Stimulated activated CD4-positive, alpha-beta T cell treated with anti-CD3 and anti-CD28 coated beads, Interleukin-12 subunit alpha, Interleukin-12 subunit beta, amount 100 ng/mL, for 24 hours (primary cell): ENCODE measurements at regions not wholly inside any gene's neighbourhood (a gene's known extent, or its start where the extent isn't known, plus 50 kb on each side); places are given as distances from the start of the nearest gene placed in this dataset.
"Not testable (repeated sequence)": the region's sequence is repeated elsewhere in the genome, so short reads cannot be mapped to it uniquely, and the experiment has no call there.

Experiments used
- DNase-seq, 2 experiments: peaks; one replicate each; pipeline ENCODE4 v3.0.0-alpha.2; 2020; ENCODE audit warnings: low read depth in 2 of 2

DNA sequence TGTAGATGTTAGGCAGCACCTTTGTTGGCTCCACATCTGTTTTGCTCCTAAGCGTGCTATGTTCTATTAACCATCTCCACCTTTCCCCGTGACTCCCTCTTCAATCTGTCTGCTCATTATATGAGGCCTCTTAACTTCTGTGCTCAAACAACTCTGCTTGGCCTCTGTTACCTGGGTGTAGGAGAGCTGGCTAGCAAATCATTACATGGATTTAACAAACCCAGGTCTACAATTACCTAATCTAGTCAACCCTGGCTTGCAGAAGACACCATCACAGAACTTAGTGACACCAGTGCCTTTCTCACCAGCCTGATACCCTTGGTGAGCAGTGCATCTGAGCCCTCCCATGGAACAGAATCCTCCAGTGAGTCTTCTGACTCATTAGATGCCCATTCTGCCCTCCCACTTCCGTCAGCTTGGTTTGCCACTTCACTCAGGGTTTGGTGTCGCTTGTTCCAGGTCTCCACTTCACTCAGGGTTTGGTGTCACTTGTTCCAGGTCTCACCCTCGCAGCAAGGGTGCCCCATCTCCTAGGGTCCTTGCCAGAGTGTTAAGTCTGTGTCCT, 92.0 kb upstream of the KIF26B start:
- DNase-seq: no peak

- not testable (repeated sequence) for DNase-seq
These were observed 93.0 kb upstream of the KIF26B start for GRCh38 chr1:245061808-245062207.

GRCh38 chr1:245060684-245061374, 94.0 kb upstream of the KIF26B start:
- no peak for DNase-seq

DNA sequence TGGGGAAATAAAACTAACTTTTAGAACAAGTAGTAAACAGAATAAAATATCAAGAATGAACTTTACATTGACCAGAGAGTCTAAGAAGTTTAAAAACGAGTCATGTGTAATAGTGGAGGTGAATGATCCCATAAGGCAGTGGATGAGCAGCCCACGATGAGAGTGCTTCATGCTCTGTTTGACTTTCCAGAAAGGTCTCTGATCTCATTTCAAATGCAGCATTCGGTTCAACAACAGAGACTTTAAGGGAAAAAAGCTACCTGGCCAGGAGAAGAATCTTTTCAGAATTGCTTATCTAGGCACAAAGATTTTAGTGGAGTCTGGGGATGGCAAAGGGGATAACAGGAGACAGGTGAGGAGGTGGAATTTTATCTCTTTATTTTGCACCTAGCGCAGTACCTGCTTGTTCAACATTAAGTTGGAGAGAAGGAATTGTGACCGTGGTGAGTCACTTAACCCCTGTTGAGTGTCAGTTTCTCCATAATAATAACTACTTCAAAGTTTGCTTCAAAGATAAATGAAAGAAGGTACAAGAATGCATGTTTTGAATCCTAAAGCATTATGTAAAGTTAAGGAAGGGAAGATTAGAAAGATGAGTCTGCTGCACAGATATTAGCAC, 94.9 kb upstream of the KIF26B start:
- no peak for DNase-seq

- DNase-seq: no peak
These were observed 95.9 kb upstream of the KIF26B start for GRCh38 chr1:245058882-245059281.

DNA sequence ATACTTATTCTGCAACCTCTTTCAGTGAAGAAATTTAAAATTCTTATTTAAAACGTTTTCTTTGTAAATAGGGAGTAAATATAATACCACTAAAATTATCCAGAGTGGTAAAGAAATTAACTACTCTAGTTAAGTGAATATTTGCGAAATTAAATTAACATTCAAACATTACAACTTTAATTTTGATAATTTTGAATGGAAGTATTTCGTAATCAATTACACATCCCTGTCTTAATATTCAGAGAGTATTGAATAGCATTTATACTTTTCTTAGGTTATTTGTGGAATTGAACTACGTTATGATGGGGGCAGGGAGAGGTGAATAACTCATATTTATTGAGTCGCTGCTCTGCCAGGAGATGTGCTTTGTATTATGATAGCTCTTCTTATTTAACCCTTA, 96.3 kb upstream of the KIF26B start:
- no peak for DNase-seq

GRCh38 chr1:245056913-245057312, 97.9 kb upstream of the KIF26B start:
- DNase-seq: no peak

DNA sequence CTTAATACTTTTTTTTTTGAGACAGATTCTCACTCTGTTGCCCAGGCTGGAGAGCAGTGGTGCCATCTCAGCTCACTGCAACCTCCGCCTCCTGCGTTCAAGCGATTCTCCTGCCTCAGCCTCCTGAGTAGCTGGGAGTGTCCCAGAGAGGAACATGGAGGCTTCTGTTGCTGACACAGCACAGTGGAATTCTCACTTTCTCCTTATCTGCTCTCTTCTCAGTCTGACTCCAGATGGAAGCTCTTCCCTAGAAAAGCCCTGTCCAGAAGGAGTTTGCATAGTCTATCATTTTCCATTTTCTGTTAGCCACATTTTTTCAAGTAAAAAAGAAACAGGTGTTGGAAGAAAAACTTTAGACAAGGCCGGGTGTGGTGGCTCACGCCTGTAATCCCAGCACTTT, 98.5 kb upstream of the KIF26B start:
- not testable (repeated sequence) for DNase-seq

GRCh38 chr1:245055752-245056151, 99.0 kb upstream of the KIF26B start:
- no peak for DNase-seq

- no peak for DNase-seq
These were observed 100.1 kb upstream of the KIF26B start for GRCh38 chr1:245054507-245055270.

DNA sequence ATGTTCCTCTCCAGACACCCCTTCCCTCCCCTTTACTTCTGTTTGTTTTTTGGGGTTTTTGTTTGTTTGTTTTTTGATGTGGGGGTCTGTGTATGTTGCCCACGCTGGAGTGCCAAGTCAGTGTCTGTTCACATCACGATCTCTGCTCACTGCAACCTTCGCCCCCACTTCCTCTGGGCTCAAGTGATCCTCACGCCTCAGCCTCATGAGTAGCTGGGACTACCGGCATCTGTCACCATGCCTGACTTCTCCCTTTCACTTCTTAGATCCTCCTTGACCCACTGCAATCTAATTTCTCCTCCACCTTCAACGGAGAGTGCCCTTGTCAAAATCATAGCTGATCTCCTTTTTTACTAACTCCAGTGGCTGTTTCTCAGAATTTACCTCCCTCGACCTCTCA, 100.7 kb upstream of the KIF26B start:
- no peak for DNase-seq

DNA sequence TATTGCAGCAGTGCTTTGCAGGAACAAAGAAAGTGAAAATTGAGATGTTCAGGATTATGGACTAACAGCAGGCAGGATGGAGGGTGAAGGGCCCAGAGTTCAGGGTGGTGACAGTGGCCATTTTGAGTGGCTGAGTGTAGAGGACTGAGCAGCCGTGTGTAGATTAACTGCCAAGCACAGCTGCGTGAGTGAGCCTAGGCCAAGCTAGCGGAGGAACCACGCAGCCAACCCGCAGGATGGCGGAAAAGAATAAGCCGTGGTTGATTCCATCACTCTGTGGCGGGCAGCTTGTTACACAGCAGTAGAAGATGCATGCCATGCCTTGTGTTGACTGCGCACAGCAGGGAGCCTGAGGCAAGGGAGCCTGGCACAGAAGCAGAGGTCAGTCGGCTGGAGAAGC, 102.5 kb upstream of the KIF26B start:
- DNase-seq: no peak

GRCh38 chr1:245051349-245052221, 103.2 kb upstream of the KIF26B start:
- DNase-seq: peak in 1 of 2 experiments; percentile 5

DNA sequence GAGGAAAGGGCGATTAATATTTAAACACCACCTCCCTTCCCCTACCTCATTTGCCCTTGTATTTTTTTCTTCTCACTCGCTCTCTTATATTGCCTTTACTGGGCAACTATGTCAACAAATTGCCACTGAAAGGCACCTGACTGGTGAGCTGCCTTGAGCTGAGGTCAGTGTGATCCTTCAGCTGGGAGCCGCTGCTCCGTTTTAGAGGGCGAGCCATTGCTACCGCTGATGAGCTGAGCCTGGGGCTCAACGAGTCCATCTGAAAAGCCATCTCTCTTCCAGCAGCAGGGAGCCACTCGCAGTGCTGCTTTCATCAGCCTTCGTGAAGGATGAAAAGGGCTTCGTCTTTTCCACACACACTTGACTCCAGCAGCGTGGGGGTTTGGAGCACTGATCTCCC, 108.0 kb upstream of the KIF26B start:
- no peak for DNase-seq

GRCh38 chr1:245046315-245046714, 108.5 kb upstream of the KIF26B start:
- no peak for DNase-seq

DNA sequence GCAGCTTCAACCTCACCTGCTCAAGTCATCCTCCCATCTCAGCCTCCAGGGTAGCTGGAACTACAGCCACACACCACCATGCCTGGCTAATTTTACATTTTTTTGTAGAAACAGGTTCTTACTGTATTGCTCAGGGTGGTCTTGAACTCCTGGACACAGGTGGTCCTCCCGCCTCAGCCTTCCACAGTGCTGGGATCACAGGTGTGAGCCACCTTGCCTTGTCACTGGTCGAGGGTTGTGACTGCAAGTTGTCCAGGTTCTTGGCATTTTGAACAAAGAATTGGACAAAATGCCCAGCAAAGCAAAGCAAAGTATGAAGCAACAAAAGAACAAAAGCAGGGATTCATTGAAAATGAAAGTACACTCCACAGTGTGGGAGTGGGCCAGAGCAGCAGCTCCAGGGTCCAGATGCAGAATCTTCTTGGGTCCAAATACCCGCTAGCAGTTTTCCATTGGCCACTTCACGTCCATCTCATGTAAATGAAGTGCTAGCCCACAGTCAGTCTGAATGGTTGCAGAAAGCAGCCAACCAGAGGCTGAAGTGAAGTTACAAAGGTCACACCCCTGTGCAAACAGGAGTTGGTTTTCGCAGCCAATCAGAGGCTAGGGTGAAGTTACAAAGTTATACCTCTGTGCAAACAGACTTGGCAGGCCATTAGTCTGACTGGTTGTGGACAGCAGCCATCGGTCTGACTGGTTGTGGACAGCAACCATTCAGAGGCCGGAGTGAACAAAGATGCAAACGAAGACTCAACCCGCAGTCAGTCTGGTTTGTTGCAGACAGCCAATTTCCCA, 109.5 kb upstream of the KIF26B start:
- no peak for DNase-seq

DNA sequence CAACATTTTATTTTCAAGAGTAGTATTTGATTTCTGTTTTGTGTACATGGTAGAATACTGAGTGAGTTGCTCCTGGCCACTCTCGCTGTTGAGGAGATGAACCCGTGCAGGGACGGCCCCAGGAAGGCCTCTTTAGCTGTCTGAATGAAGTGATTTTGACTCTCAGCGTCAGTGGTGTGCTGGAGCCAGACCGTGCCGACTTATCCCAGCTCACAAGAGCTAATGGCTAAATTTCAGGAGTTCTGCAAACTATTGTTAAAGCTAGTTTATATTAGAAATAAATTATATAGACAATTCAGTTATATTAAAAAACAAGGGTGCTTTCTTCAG, 111.2 kb upstream of the KIF26B start:
- DNase-seq: no peak

- DNase-seq: no peak
These were observed 113.6 kb upstream of the KIF26B start for GRCh38 chr1:245041058-245041698.

- no peak for DNase-seq
These were observed 115.6 kb upstream of the KIF26B start for GRCh38 chr1:245039196-245039595.

DNA sequence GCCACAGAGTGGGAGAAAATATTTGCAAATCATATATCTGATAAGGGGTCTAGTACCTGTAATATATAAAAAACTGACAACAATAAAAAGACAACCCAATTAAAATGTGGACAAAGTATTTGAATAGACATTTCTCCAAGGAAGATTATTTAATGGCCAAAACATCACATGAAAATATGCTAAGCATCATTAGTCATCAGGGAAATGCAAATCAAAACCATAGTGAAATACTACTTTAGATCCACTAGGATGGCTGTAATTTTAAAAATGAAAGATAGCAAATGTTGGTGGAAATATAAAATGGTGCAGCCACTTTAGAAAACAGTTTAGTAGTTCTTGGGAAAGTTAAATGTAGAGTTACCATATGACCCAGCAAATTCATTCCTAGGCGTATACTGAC, 118.7 kb upstream of the KIF26B start:
- no peak for DNase-seq

DNA sequence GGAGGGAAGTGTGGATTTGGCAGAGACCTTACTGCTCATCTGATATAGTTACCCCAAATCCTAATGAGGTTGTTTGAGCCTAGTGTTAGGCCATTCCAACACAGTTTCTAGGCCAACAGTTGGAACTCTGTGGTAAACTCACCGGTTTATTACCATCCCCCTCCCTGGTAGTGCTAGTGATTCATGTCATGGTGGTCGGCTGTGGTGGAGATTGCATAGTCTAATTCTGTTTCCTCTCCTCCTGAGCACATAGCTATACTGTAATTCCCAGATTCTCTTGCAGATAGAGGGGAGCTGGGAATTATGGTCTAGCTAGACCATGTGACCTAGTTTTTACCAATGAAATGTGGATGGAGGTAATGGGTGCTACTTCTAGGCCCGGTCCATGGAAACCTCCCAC, 123.7 kb upstream of the KIF26B start:
- DNase-seq: no peak
